ENCODE measurements at regions not wholly inside any gene's neighbourhood (a gene's known extent, or its start where the extent isn't known, plus 50 kb on each side); places are given as distances from the start of the nearest gene placed in this dataset.

DNA sequence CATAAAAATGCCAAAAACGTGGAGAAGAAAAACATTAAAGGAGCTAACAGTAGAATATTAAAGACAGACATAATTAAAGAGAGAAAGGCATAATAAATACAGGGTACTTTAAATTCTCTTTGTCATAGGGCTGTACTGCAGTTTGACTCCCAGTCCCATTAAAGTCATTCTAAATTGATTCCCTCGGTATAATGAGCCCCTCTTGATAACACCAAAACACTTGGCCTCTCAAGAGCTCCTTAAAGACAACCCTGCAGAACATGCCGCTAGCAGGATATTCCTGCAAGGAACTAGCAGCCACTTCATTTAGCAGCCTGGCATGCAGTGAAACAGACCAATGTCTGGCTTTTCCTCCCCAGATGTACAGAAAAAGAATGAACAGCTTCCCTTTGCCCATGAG is 273.8 kb upstream of the ESRRG start:
- no peak for DNase-seq (ENCODE audit: low spot score)

DNA sequence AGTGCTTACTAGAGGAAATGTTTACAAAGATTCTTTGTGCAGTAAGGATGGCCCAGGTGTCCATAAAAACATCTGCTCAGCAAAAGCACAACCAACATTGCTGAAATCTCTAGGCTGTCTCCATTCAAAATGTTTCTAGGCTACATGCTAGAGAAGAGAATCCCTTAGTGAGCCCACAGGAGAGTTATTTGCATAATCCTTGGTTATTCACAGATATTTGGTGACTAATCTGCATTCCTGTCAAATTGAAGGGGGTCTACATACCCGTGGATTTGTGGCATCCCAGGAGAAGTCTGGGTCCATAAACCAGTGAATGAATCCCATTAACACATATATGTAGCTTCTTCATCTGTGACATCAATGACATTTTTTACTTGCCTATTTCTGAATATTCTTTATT is 261.3 kb upstream of the ESRRG start:
- no peak for DNase-seq (ENCODE audit: low spot score)

DNA sequence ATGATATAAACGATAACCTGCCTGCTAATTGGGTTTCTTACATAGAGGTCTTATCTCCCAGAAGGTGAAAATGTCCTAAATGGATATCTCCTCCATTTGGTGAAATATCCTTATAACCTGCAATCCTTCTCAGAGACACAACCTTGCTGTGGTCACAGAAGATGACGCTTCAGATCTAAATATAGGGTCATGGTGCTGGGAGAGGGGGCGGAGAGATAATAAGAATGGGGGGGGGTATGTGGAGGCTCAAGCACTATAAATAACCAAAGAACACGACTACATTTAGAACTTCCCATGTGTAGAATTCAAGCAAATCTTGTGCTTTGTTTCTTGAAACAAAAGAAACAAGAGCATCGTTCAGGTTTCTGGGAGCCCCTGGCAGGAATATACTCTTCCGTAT is 260.6 kb upstream of the ESRRG start:
- no peak for DNase-seq (ENCODE audit: low spot score)

DNA sequence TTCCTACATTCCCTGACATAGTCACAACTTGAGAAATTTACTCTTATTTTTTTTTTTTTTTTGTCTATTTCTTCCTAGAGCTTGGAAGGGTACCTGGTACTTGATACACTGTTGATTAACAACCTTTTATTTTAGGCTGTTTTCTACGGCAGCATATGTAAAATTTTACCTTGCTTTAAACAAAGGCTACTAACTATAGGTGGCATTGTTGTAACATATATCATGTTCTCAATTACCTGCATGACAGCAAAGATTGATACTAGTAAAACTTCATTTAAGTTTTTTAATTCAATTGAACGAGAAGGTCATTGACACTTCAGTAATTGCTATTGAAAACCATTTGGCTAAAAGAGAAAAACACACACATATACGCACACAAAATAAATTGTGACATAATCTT is 238.3 kb upstream of the ESRRG start:
- no peak for DNase-seq (ENCODE audit: low spot score)

DNA sequence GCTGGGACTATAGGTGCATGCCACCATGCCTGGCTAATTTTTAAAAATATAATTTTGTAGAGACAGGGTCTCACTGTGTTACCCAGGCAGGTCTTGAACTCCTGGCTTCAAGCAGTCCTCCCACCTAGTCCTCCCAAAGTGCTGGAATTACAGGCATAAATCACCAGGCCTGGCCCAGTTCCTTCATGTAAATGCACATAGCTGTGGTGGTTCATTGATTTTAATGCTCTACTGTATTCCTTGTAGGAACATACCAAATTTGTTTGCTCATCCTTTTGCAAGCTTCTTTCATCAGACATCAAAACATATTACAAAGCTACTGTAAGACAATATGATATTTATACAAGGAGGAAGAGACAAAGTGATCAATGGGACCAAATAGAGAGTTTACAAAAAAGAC is 237.5 kb upstream of the ESRRG start:
- DNase-seq (ENCODE audit: low spot score), result no peak

DNA sequence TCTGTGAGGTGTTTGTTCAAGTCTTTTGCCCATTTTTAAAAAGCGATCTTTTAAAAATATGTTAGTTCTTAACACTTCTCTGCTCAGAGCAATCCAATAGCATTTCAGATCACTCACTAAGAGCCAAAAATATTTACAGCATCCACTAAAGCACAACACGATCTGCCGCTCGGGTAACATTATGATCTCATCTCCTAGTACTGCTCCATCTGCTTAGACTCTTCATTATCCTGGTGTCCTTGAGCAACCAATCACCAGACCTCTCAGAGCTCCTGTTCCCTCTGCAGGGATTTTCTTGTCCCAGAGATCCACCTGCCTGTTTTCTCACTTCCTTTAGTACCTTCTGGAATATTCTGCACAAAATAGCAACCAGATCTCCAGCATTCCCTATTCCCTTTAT is 235.3 kb upstream of the ESRRG start:
- DNase-seq (ENCODE audit: low spot score), result no peak

DNA sequence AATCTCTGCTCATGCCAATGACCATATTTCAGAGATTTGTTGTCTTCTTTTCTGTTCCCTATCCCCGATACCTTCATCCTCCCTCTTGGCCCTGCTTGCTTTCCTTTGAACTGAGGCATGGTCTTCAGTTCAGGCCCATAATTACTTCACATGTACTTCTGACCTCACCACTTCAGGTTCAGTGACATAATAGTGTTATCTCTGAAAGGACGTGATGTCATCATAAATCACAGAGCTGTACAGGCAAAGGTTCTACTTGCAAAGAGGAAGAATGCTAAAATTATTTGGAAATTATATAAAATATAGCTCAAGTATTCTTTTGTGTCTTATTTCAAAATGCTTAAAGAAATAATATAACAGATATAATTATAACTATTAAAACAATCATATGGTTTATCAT is 230.3 kb upstream of the ESRRG start:
- no peak for DNase-seq (ENCODE audit: low spot score)

DNA sequence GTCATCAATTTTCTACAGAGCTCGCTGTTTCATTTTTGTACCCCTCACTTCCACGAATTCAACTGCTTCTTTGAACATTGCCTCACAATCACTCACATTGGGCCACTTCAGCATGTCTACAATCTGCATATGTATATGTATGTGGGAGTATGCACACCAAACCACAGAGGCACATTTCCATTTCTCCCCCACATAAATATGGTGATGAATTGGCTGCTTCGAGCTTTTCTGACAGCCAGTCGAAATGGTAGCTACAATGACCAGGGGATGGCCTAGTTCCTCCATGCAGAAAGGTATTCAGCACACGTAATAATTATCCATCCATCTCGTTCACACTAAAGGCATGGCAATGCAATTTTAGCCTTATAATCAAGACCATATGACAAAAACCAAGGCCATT is 229.6 kb upstream of the ESRRG start:
- DNase-seq (ENCODE audit: low spot score), result no peak

DNA sequence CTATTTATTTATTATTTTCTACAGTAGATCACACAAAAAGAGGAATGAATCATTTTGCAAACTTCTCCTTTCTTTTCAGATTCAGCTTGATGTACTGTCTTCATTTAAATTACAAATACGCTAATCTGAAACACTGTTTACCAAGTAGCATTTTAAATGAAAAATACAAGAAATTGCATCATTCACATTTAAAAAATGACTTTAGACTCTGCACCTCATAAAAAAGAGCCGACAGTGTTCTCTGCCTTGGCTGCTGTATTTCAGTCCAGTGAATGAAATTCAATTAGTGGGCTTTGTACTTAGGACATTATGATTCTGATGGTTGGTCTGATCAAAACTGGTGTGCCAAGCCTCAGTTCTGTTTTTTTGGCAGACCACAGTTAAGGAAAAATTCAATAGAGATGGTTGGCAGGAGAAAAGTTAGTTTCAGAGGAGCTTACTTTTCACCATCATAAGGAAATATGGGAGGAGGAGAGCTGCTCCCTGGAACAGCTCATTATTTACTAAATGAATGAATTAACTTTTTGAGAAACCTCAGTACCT is 222.4 kb upstream of the ESRRG start:
- DNase-seq (ENCODE audit: low spot score), result no peak

DNA sequence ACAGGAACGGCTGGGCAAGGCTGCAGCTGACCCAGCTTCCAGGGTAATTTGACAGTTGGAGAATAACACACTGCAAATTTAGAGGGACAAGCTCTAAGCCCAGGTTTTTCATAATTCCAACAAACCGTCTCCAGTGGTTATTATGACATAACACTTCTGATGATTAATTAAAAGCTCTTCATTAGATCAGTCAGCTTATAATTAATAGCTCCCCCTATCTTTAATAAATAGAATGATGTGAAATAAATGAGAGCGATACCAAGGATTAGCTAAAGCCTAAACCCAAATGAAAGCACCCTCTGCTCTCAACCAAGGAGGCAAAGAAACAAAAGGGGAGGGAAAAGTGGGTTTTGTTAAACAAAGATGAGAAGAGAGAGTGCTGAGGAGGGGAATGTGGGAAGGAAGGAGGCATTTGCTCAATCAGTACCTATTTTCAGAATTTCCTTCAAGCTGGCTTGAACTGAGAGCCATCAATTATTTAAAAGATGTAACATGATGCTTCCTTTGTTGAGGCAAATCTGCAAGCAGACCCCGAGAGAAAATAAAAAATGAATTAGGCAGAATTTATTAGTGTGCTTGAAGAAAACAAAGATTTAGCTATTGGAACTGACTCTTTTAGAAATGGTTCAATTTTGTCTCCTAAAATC is 221.8 kb upstream of the ESRRG start:
- no peak for DNase-seq (ENCODE audit: low spot score)

DNA sequence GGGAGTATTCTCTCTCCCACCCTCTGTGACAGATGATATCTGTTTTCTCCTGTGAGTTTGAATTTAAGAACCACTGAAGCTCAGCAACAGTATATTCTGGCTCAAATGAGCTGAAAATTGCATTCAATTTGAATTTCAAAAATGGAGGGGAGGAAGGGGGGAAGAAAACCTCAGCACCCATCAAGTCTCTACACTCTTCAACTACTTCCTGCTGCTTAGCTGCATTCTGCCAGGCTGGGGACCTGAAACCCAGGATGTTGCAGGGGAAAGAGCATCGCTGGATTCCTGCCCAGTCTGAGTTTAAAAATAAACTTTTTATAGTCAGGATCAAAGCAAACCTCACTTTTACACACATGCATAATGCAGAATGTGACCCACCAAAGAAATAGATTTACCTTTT is 214.3 kb upstream of the ESRRG start:
- DNase-seq (ENCODE audit: low spot score), result no peak

DNA sequence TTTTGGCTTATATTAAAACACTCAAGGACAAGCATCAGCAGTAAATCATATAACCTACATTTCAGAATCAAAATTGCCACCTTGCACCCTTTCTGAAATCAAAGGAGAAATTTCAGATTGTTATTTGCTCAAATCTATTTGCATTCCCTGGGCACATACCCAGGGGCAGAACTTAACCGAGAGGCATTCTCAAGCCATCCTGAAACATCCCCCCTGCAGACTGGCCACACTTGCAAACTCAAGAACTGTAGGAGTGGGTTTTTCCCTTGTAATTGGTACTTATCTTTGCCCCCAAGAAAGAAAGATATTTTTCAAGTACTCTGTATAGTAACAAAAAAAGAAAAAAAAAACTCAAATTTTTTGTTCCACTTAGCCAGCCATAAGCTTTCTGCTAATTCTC is 213.6 kb upstream of the ESRRG start:
- no peak for DNase-seq (ENCODE audit: low spot score)

DNA sequence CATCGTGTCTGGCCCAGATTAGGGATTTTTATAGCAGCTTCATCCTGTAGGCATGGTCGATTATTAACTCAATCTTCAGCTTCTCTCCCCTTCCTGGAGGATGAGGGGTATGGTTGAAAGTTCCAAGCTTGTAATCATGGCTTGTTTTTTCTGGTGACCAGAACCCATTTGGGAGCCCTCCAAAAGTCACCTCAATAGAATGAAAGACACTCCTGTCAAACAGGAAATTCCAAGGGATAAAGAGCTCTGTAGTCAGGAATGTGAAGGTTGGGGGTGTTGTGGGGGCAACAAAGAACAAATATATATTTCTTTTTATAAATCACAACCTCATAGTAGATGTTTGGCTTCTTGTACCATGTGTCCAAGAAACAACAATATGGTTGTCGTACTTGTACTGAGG is 212.7 kb upstream of the ESRRG start:
- no peak for DNase-seq (ENCODE audit: low spot score)

DNA sequence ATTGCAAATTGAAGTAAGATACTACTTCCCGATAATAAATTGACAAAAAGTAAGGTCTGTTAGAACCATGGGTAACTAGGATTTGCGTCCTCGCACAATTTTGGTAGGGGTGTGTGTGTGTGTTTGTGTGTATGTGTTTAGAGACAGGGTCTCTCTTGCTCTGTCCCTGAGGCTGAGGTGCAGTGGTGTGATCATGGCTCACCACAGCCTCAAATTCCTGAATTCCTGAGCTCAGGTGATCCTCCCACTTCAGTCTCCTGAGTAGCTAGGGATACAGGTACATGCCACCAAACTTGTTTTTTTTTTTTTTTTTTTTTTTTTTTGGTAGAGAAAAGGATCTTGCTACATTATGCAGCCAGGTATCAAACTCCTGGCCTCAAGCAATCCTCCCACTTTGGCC is 209.2 kb upstream of the ESRRG start:
- DNase-seq (ENCODE audit: low spot score), result no peak

DNA sequence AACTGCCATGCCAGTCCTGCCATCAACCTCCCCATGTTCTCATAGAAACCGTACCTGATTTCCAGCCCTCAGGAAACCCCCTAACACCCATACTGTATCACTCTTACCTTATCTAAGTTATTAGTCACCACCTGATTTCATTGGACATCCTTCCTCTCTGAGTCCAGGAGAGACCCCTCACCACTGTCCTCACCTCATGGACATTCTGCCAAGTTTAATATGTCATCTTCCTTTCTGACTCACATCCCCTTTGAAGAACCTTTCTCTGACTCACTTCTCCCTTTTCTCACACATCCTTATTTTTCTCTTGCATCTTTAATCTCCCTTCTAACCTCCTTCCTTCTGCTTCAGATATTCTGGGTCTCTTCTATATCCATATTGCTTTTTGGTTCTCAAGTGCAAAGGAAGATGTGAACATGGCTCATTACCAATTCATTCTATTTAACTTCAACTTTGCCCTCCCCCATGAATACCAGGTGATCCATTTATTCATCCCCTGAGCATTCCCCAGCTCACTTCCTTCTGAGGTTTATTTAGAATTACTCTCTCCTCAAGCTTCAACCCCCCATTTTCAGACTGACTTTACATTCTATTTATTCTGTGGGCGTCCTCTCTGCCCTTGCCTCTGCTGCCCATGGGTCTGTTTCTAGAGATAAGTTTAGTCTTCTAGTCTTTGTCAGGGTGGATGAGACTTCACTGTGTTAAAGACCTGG is 206.8 kb upstream of the ESRRG start:
- no peak for DNase-seq (ENCODE audit: low spot score)

DNA sequence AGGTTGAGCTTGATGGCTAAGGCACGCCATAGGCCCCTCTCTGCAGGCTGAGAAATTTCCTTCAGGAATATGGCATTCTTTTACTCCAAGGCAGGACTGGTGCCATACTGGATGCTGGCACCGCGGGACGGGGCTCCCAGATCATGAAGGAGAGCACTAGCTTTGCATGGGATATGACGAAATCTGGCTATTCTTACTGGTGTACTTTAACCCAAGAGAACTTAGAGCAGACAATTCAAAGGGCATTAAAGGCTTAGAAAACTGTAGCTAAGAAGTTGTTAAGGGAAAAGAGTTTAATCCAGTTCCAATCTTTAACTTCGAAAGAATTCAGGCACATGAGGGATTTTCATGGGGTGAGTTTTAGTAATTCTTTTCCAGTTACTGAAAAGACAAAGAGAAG is 204.4 kb upstream of the ESRRG start:
- DNase-seq (ENCODE audit: low spot score), result no peak

DNA sequence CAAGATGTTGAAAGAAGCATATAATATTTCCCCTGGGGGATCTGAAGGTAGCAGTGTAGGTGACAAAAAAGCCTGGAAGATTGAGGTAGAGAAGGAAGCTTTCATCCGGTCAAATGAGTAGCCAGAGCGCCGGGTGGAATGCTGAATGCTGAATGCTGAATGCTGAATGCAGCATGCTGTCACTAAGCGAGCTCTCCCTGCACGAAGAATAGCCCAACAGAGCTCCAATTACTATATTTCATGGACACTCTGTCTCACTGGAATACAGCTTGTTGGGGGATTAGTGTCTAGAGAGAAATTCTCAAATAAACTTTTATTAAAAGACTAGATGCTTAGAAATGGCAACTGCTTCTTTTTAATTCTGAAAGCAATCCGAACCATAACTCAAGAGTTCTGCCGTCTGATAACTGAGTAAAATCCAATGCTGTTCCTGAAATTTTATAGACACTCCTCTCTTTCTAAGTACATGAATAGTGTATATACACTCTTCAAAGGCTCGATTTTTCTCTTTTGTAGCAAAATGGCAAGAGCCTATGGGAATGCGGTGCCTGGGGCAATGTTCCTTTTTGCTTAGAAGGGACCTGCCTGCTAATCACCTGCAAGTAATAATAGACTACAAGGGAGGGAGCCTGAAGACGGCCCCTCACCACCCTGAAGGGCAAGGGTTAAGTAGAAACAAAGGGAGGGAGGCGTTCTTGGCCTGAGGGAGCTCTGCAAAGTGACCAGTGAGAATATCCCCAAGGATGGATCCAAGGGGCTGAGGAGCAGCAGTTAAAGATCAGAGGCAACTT is 203.7 kb upstream of the ESRRG start:
- DNase-seq (ENCODE audit: low spot score), result no peak

DNA sequence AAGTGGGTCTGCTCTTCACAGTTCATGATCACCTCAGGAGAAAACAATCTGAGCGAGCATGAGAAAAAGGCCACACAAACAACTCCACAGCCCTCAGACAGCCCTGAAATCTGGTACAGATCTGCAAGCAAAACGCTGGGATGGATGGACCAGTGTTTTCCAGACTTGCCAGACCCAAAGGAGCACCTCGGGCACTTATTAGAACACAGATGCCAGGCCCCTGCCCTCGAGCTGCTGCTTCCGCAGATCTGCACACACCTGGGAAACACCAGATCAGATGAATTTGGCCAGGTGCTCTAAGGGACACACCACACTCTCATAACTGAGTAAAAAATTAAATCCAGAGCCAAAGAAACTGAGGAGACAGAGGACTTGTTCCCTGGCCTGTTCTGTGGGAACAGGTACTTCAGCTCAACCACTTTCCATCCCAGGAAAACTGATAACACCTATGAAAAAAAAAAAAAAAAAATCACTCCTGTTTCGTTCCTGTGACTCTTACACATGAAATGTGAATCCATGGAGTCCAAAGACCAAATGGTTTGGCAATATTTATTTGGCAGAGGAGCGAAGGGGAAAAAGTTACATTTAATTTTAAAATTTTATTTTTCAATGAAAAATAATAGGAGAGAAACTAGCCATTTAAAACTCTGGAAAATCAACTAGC is 202.9 kb upstream of the ESRRG start:
- no peak for DNase-seq (ENCODE audit: low spot score)

DNA sequence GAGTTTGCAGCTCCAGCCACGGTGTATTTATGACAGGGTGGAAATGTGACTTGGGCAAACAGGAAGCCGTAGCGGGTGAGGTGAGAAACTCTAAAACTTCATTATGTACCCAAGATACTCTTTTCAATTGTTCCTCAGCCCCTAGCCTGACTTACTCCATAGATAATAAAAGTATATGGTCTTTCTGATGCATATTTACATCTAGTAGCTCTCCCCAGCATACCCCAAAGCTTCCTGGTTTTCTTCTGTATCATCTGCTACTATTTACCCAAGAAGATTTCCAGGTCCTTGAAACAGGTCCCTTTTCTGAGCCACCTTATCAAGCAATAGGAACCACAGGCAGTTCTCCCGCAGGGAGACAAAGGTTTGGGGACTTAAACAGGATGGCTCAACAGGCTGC is 201.5 kb upstream of the ESRRG start:
- no peak for DNase-seq (ENCODE audit: low spot score)

DNA sequence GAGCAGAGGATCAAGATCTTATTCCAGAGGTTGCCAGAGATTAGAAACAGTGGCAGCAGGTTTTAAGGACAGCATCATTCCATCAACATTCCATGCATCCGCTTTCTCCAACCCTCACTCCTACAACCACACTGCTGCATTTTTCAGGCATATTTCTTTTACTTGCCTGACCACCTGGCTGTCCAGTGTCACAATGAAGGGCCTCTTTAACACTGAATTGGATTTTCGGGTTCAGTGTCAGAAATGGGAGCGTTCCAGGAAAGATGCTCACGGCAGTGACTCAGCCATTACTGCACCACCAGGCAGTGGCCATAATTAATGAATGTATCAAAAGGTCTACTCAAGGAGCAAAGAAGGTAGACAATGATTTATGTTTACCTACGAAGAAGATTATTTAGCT is 200.4 kb upstream of the ESRRG start:
- no peak for DNase-seq (ENCODE audit: low spot score)

DNA sequence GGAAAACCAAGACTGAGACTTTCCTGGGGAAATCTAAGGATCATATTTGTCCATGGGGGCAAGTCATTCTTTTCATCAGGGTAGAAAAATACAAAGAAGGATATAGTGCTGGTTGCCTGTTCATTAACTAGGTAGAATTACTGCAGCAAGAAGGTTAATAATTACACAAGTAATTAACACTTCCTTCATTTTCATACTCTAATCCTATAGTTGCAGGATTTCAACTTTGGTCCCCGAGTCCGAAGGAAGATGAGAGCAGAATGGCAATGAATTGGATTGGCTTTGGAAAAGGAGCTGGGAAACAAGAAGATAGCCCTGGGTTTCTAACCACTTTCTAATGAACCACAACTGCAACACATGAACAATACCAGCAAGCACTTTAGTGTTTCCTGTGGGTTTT is 199.2 kb upstream of the ESRRG start:
- no peak for DNase-seq (ENCODE audit: low spot score)

DNA sequence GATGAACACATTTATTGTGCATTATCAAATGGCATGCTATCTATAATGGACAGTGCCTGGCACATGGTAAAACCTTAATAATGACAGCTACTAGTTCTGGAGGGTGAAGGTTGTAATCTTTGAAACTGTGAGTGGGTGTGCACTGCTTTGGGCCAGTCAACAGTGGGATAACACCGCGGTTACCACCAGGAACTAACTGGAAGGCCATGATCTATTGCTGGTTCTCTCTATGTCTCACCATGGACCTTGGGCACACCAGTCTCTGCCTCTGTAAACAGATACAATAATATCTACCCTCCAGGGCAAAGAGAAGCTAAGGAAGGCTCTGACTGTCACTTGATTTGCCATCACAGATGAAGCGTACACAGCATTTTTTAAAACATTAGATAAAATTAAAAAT is 198.6 kb upstream of the ESRRG start:
- DNase-seq (ENCODE audit: low spot score), result no peak
